A673 (cell line): ENCODE measurements at regions not wholly inside any gene's neighbourhood (a gene's known extent, or its start where the extent isn't known, plus 50 kb on each side); places are given as distances from the start of the nearest gene placed in this dataset.

Experiments used
- BruUV-seq: library from RNA; stranded (reverse); fragments of 400-500 nt; replicated peaks from 2 replicates; lab custom pipeline; 2021; lab: Mats Ljungman, UMichigan
- CTCF ChIA-PET: fragments of 300-600 bp; sonication (Branson Sonifier 250); formaldehyde crosslinking; loops from one replicate; lab custom pipeline; 2022; ENCODE audit warnings: antibody characterized with exemption; lab: Charles Lee
- POLR2A ChIA-PET: fragments of 300-600 bp; sonication (Branson Sonifier 250); formaldehyde crosslinking; loops from one replicate; lab custom pipeline; 2022; ENCODE audit warnings: antibody characterized with exemption; ENCODE audit not compliant: low non-redundant PET; lab: Charles Lee
- DNase-seq: peaks from one replicate; pipeline ENCODE4 v3.0.0-alpha.2; 2015; ENCODE audit warnings: low spot score
- H3K27ac ChIP-seq: fragments of 200-600 bp; sonication (generic); 2 replicates; pipeline ENCODE4 v1.5.1; 2016; ENCODE audit warnings: mixed run types, low read depth, mild to moderate bottlenecking, mixed read lengths, antibody characterized with exemption, low read length; ENCODE audit not compliant: poor library complexity, severe bottlenecking
- H3K27me3 ChIP-seq: fragments of 200-600 bp; sonication (generic); replicated peaks from 2 replicates; pipeline ENCODE4 v1.6.1; 2017; ENCODE audit warnings: mixed run types, low read depth, mild to moderate bottlenecking, mixed read lengths, antibody characterized with exemption, low read length; ENCODE audit not compliant: insufficient read depth, poor library complexity
- H3K36me3 ChIP-seq: fragments of 200-600 bp; sonication (generic); 2 replicates; pipeline ENCODE4 v1.6.1; 2016; ENCODE audit warnings: mixed run types, mild to moderate bottlenecking, mixed read lengths, antibody characterized with exemption, low read length; ENCODE audit not compliant: insufficient read depth, poor library complexity, severe bottlenecking
- H3K4me1 ChIP-seq: fragments of 200-600 bp; sonication (generic); 2 replicates; pipeline ENCODE4 v1.6.1; 2017; ENCODE audit warnings: mixed run types, mild to moderate bottlenecking, mixed read lengths, antibody characterized with exemption, low read length; ENCODE audit not compliant: insufficient read depth, poor library complexity, severe bottlenecking
- H3K4me3 ChIP-seq: fragments of 200-600 bp; sonication (generic); 2 replicates; pipeline ENCODE4 v1.5.1; 2016; ENCODE audit warnings: low read depth, mixed run types, mild to moderate bottlenecking, mixed read lengths, low read length; ENCODE audit not compliant: poor library complexity, severe bottlenecking
- H3K9me3 ChIP-seq: fragments of 200-600 bp; sonication (generic); 2 replicates; pipeline ENCODE4 v1.6.1; 2016; ENCODE audit warnings: mixed run types, low read depth, mild to moderate bottlenecking, mixed read lengths, antibody characterized with exemption, low read length; ENCODE audit not compliant: poor library complexity, severe bottlenecking
- CTCF ChIP-seq: fragments of 300-800, 200-600 bp; sonication (generic); conservative IDR thresholded peaks from 2 replicates; pipeline ENCODE4 v1.5.1; 2017; ENCODE audit warnings: low read depth, mild to moderate bottlenecking, antibody characterized with exemption, low read length, moderate library complexity, mixed read lengths
- EZH2 ChIP-seq: fragments of 200-600 bp; sonication (generic); IDR thresholded peaks from 2 replicates; pipeline ENCODE4 v1.6.1; 2017; ENCODE audit warnings: borderline replicate concordance, low read depth, mild to moderate bottlenecking, mixed read lengths, antibody characterized with exemption, low read length; ENCODE audit not compliant: poor library complexity, severe bottlenecking
- intact Hi-C: fragments of 100-400 bp; cut with micrococcal nuclease; formaldehyde crosslinking; loops from one replicate; pipeline ENCODE4 v1.10.0; 2022; ENCODE audit not compliant: unreplicated experiment

- ChIA-PET POLR2A (no interaction called here), CTCF (no interaction called here)
- intact Hi-C loops = no loop called here
- no peak overlapping the region for H3K27ac ChIP-seq
- H3K9me3 ChIP-seq = no peaks in the 10 kb centered on the region
- H3K4me1 ChIP-seq = no peaks in the 10 kb centered on the region
- DNase-seq = no peak
- H3K27me3 ChIP-seq = no peaks in the 10 kb centered on the region
- peaks cover 45% of the 10 kb centered on the region for H3K36me3 ChIP-seq
- no TSS peak for BruUV-seq
- TF ChIP-seq EZH2 = no peak
- TF ChIP-seq CTCF = no peak
- H3K4me3 ChIP-seq = no peak overlapping the region
Measured at GRCh38 chr9:16058131-16058549, 505.3 kb downstream of the CCDC171 start.

- DNase-seq = no peak
- no peaks in the 10 kb centered on the region for H3K27me3 ChIP-seq
- H3K4me3 ChIP-seq = no peak overlapping the region
- POLR2A ChIA-PET = no interaction called here
- BruUV-seq = no TSS peak
- H3K27ac ChIP-seq = no peak overlapping the region
- H3K4me1 ChIP-seq = no peaks in the 10 kb centered on the region
- no peaks in the 10 kb centered on the region for H3K9me3 ChIP-seq
- peaks cover 36% of the 10 kb centered on the region for H3K36me3 ChIP-seq
- intact Hi-C loops = no loop called here
- CTCF ChIA-PET = no interaction called here
- TF ChIP-seq CTCF (no peak), EZH2 (no peak)
Measured at GRCh38 chr9:16060436-16061129, 507.7 kb downstream of the CCDC171 start.

- ChIA-PET POLR2A (no interaction called here), CTCF (no interaction called here)
- Histone ChIP-seq H3K4me3 (no peak overlapping the region), H3K4me1 (no peaks in the 10 kb centered on the region), H3K9me3 (no peaks in the 10 kb centered on the region), H3K36me3 (peaks cover 31% of the 10 kb centered on the region), H3K27me3 (no peaks in the 10 kb centered on the region), H3K27ac (no peak overlapping the region)
- no peak for DNase-seq
- BruUV-seq = no TSS peak
- intact Hi-C loops = no loop called here
- no peak for TF ChIP-seq EZH2
- no peak for TF ChIP-seq CTCF
Measured at GRCh38 chr9:16062542-16063240, 509.8 kb downstream of the CCDC171 start.
